MCF 10A (cell line): ENCODE measurements at regions not wholly inside any gene's neighbourhood (a gene's known extent, or its start where the extent isn't known, plus 50 kb on each side); places are given as distances from the start of the nearest gene placed in this dataset.
A peak's percentile ranks its signal among the peaks of the same experiment; 100 is the strongest.
"Not testable (repeated sequence)": the region's sequence is repeated elsewhere in the genome, so short reads cannot be mapped to it uniquely, and the experiment has no call there.

Experiments used
- BruUV-seq: library from RNA; stranded (reverse); fragments of 400-500 nt; replicated peaks from 2 replicates; lab custom pipeline; 2021; lab: Mats Ljungman, UMichigan
- CTCF ChIA-PET: fragments of 300-600 bp; sonication (Branson Sonifier 250); formaldehyde crosslinking; extraction: SDS; loops from one replicate; lab custom pipeline; 2021; ENCODE audit warnings: antibody characterized with exemption, inconsistent platforms; lab: Yijun Ruan, JAX
- POLR2A ChIA-PET: fragments of 300-600, 350-650 bp; sonication (Branson Sonifier 250); formaldehyde crosslinking; extraction: SDS; loops from one replicate; lab custom pipeline; 2020; ENCODE audit warnings: antibody characterized with exemption, inconsistent platforms; lab: Yijun Ruan, JAX
- DNase-seq: peaks from one replicate; pipeline ENCODE4 v3.0.0-alpha.2; 2018; ENCODE audit not compliant: unreplicated experiment
- H3K27ac Mint-ChIP-seq: one replicate; pipeline ENCODE4 v1.8.0; 2022; ENCODE audit warnings: mild to moderate bottlenecking, low read depth, mixed read lengths; ENCODE audit not compliant: unreplicated experiment
- H3K27me3 Mint-ChIP-seq: one replicate; pipeline ENCODE4 v1.8.0; 2022; ENCODE audit warnings: mixed read lengths; ENCODE audit not compliant: insufficient read depth, unreplicated experiment
- H3K36me3 Mint-ChIP-seq: one replicate; pipeline ENCODE4 v1.8.0; 2022; ENCODE audit warnings: mild to moderate bottlenecking, moderate library complexity, mixed read lengths; ENCODE audit not compliant: insufficient read depth, unreplicated experiment
- H3K4me1 Mint-ChIP-seq: one replicate; pipeline ENCODE4 v1.8.0; 2022; ENCODE audit warnings: mixed read lengths; ENCODE audit not compliant: insufficient read depth, unreplicated experiment
- H3K4me3 Mint-ChIP-seq: one replicate; pipeline ENCODE4 v1.8.0; 2022; ENCODE audit warnings: mild to moderate bottlenecking, moderate library complexity, mixed read lengths; ENCODE audit not compliant: unreplicated experiment
- H3K9me3 Mint-ChIP-seq: one replicate; pipeline ENCODE4 v1.8.0; 2022; ENCODE audit warnings: mixed read lengths; ENCODE audit not compliant: unreplicated experiment
- CTCF ChIP-seq: fragments of 200-600 bp; IDR thresholded peaks from one replicate; pipeline ENCODE4 v1.8.0; 2022; ENCODE audit warnings: antibody characterized with exemption, mild to moderate bottlenecking; ENCODE audit not compliant: unreplicated experiment
- intact Hi-C: fragments of 100-400 bp; cut with micrococcal nuclease; formaldehyde crosslinking; loops from 2 replicates; pipeline ENCODE4 v1.14.1; 2022

DNA sequence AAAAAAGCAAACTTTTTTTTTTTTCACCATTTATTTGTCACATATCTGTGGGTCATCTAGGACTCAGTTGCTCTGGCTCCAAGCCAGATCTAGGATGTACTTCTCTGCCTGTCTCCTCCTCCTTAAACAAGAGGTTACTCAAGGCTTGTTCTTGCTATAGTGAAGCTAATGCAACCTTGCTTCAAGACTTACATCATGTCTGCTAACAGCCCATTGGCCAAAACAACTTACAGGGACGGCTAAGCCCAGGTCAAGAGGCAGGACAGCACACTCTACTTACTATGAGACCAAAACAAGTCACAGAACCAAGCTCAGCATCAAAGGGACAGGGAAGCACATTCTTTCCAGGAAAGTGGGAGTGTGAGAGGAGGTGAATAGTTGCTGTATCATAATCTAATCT, 123.8 kb upstream of the BNIP2 start:
- Mint-ChIP-seq H3K36me3 (no peaks in the 10 kb centered on the region), H3K27me3 (no peaks in the 10 kb centered on the region), H3K4me3 (no peak overlapping the region), H3K27ac (no peak overlapping the region), H3K4me1 (no peaks in the 10 kb centered on the region), H3K9me3 (no peaks in the 10 kb centered on the region)
- TF ChIP-seq CTCF = no peak
- ChIA-PET POLR2A (interaction anchor here (0.7 kb wide), 2 partner anchors 16 to 440 kb away, joined by 3 read pairs; no protein-coding TSS in a partner anchor), CTCF (no interaction called here)
- intact Hi-C loops = no loop called here
- BruUV-seq = no TSS peak
- DNase-seq = no peak

- no TSS peak for BruUV-seq
- intact Hi-C loops = no loop called here
- Mint-ChIP-seq H3K4me1 (no peaks in the 10 kb centered on the region), H3K9me3 (no peaks in the 10 kb centered on the region), H3K36me3 (no peaks in the 10 kb centered on the region), H3K4me3 (no peak overlapping the region), H3K27me3 (no peaks in the 10 kb centered on the region), H3K27ac (no peak overlapping the region)
- ChIA-PET CTCF (interaction anchor here (0.6 kb wide), 1 partner anchor 69 kb away, joined by 3 read pairs; no protein-coding TSS in a partner anchor), POLR2A (interaction anchor here (0.7 to 1.3 kb wide), 2 partner anchors 9 to 441 kb away, joined by 3 to 5 read pairs; no protein-coding TSS in a partner anchor)
- DNase-seq = no peak
- TF ChIP-seq CTCF = no peak
Measured at GRCh38 chr15:59812250-59812870, 123.2 kb upstream of the BNIP2 start.

DNA sequence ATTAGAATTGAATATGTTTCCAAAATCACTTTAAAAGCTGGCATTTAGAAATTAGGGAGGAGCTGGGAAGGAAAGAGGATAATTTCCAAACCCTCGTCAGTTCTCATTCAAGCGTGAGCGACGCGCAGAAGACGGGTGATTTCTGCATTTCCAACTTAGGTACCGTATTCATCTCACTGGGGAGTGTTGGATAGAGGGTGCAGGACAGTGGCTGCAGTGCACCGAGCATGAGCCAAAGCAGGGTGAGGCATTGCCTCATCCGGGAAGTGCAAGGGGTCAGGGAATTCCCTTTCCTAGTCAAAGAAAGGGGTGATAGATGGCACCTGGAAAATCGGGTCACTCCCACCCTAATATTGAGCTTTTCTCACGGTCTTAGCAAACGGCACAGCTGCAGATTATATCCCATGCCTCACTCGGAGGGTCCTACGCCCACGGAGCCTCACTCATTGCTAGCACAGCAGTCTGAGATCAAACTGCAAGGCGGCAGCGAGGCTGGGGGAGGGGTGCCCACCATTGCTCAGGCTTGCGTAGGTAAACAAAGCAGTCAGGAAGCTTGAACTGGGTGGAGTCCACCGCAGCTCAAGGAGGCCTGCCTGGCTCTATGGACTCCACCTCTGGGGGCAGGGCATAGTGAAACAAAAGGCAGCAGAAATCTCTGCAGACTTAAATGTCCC, 114.3 kb upstream of the BNIP2 start:
- ChIA-PET POLR2A (interaction anchor here (0.6 to 1.9 kb wide), 5 partner anchors 8 to 117 kb away, joined by 3 to 5 read pairs (median 5); no protein-coding TSS in a partner anchor), CTCF (interaction anchor here (1.2 to 1.3 kb wide), 2 partner anchors 12 to 56 kb away, joined by 3 read pairs; no protein-coding TSS in a partner anchor)
- H3K4me3 Mint-ChIP-seq, intact Hi-C loops, H3K9me3 Mint-ChIP-seq, BruUV-seq, H3K36me3 Mint-ChIP-seq, H3K4me1 Mint-ChIP-seq, H3K27me3 Mint-ChIP-seq, H3K27ac Mint-ChIP-seq: not testable (repeated sequence)
- DNase-seq = peak; percentile 72

- no peak for DNase-seq
- Mint-ChIP-seq H3K36me3 (peaks cover 6% of the 10 kb centered on the region), H3K4me1 (peaks cover 19% of the 10 kb centered on the region), H3K27ac (no peak overlapping the region), H3K9me3 (peaks cover 9% of the 10 kb centered on the region), H3K27me3 (no peaks in the 10 kb centered on the region), H3K4me3 (no peak overlapping the region)
- no TSS peak for BruUV-seq
- intact Hi-C loops = no loop called here
- POLR2A ChIA-PET = no interaction called here
- TF ChIP-seq CTCF = no peak
- CTCF ChIA-PET = interaction anchor here (0.8 kb wide), 1 partner anchor 116 kb away, joined by 4 read pairs; no protein-coding TSS in a partner anchor
Measured at GRCh38 chr15:59801649-59802048, 112.5 kb upstream of the BNIP2 start.
